DOHH2 (cell line): ENCODE measurements at regions not wholly inside any gene's neighbourhood (a gene's known extent, or its start where the extent isn't known, plus 50 kb on each side); places are given as distances from the start of the nearest gene placed in this dataset.

Experiments
- CTCF ChIP-seq: fragments of 200-600 bp; sonication (generic); IDR thresholded peaks from one replicate; pipeline ENCODE4 v1.5.1; 2014; ENCODE audit warnings: antibody characterized with exemption, mild to moderate bottlenecking, low read depth, low read length; ENCODE audit not compliant: poor library complexity, severe bottlenecking
- EZH2phosphoT487 ChIP-seq: fragments of 200-600 bp; sonication (generic); IDR thresholded peaks from 2 replicates; pipeline ENCODE4 v1.6.1; 2017; ENCODE audit warnings: borderline replicate concordance, mild to moderate bottlenecking, antibody characterized with exemption, low read length, moderate library complexity, mixed read lengths

- TF ChIP-seq CTCF (peak; percentile 81), EZH2phosphoT487 (no peak)
Measured at GRCh38 chr21:23968722-23969647, 1638.3 kb downstream of the MRPL39 start.
